ENCODE measurements at regions not wholly inside any gene's neighbourhood (a gene's known extent, or its start where the extent isn't known, plus 50 kb on each side); places are given as distances from the start of the nearest gene placed in this dataset.

- TF ChIP-seq EZH2 (IDR thresholded peaks at IDR 0.05; ENCODE audit: low read depth) (no peak), CTCF (conservative IDR thresholded peaks at IDR 0.05) (no peak)
- intact Hi-C loops (cut with micrococcal nuclease; ENCODE audit: unreplicated experiment): loop anchor here (2.0 kb wide), 1 partner anchor 57 kb away; no protein-coding TSS in a partner anchor
- Histone ChIP-seq H3K79me2 (ENCODE audit: low read depth) (no peaks in the 10 kb centered on the region), H3K27ac (no peak overlapping the region), H3K4me2 (no peak overlapping the region), H3K36me3 (ENCODE audit: low read depth) (no peaks in the 10 kb centered on the region), H4K20me1 (ENCODE audit: insufficient read depth) (no peaks in the 10 kb centered on the region), H2AFZ (no peak overlapping the region), H3K4me3 (no peak overlapping the region), H3K27me3 (ENCODE audit: insufficient read depth, low read depth) (no peaks in the 10 kb centered on the region), H3K4me1 (replicated peaks; ENCODE audit: insufficient read depth) (peaks cover 11% of the 10 kb centered on the region; the same call in 1 of the 2 replicates), H3K9me2 (ENCODE audit: insufficient read depth) (no peaks in the 10 kb centered on the region), H3K9me3 (ENCODE audit: insufficient read depth, low read depth) (no peaks in the 10 kb centered on the region), H3F3A (ENCODE audit: insufficient read depth, low read depth) (no peaks in the 10 kb centered on the region)
- CTCF ChIA-PET: no interaction called here
- no peak for DNase-seq
- POLR2A ChIA-PET (ENCODE audit: unreplicated experiment): no interaction called here
- no TSS peak for BruUV-seq (replicated peaks)
Measured at GRCh38 chr2:208985644-208986043, 438.2 kb upstream of the MAP2 start.

GRCh38 chr2:208990716-208991115, 433.1 kb upstream of the MAP2 start:
- H3K9me2 ChIP-seq (ENCODE audit: insufficient read depth): no peaks in the 10 kb centered on the region
- H3K36me3 ChIP-seq (ENCODE audit: low read depth): no peaks in the 10 kb centered on the region
- H2AFZ ChIP-seq: no peak overlapping the region
- CTCF ChIA-PET: no interaction called here
- H3F3A ChIP-seq (ENCODE audit: insufficient read depth, low read depth): no peaks in the 10 kb centered on the region
- no peak for DNase-seq
- no peak overlapping the region for H3K4me3 ChIP-seq
- POLR2A ChIA-PET (ENCODE audit: unreplicated experiment): no interaction called here
- no TSS peak for BruUV-seq (replicated peaks)
- intact Hi-C loops (cut with micrococcal nuclease; ENCODE audit: unreplicated experiment): no loop called here
- H3K9me3 ChIP-seq (ENCODE audit: insufficient read depth, low read depth): no peaks in the 10 kb centered on the region
- no peaks in the 10 kb centered on the region for H3K4me1 ChIP-seq (replicated peaks; ENCODE audit: insufficient read depth)
- no peak overlapping the region for H3K27ac ChIP-seq
- H3K27me3 ChIP-seq (ENCODE audit: insufficient read depth, low read depth): no peaks in the 10 kb centered on the region
- no peaks in the 10 kb centered on the region for H3K79me2 ChIP-seq (ENCODE audit: low read depth)
- H3K4me2 ChIP-seq: no peak overlapping the region
- no peaks in the 10 kb centered on the region for H4K20me1 ChIP-seq (ENCODE audit: insufficient read depth)
- TF ChIP-seq CTCF (conservative IDR thresholded peaks at IDR 0.05) (no peak), EZH2 (IDR thresholded peaks at IDR 0.05; ENCODE audit: low read depth) (no peak)

GRCh38 chr2:208999911-209000310, 423.9 kb upstream of the MAP2 start:
- POLR2A ChIA-PET (ENCODE audit: unreplicated experiment): no interaction called here
- no peaks in the 10 kb centered on the region for H3K9me3 ChIP-seq (ENCODE audit: insufficient read depth, low read depth)
- no peak overlapping the region for H2AFZ ChIP-seq
- CTCF ChIA-PET: no interaction called here
- H3K4me2 ChIP-seq: no peak overlapping the region
- H3K4me3 ChIP-seq: no peak overlapping the region
- H3K4me1 ChIP-seq (replicated peaks; ENCODE audit: insufficient read depth): no peaks in the 10 kb centered on the region
- BruUV-seq (replicated peaks): no TSS peak
- no peak overlapping the region for H3K27ac ChIP-seq
- H3K79me2 ChIP-seq (ENCODE audit: low read depth): no peaks in the 10 kb centered on the region
- no peaks in the 10 kb centered on the region for H3F3A ChIP-seq (ENCODE audit: insufficient read depth, low read depth)
- H4K20me1 ChIP-seq (ENCODE audit: insufficient read depth): no peaks in the 10 kb centered on the region
- H3K36me3 ChIP-seq (ENCODE audit: low read depth): no peaks in the 10 kb centered on the region
- intact Hi-C loops (cut with micrococcal nuclease; ENCODE audit: unreplicated experiment): no loop called here
- H3K9me2 ChIP-seq (ENCODE audit: insufficient read depth): no peaks in the 10 kb centered on the region
- no peaks in the 10 kb centered on the region for H3K27me3 ChIP-seq (ENCODE audit: insufficient read depth, low read depth)
- DNase-seq: no peak
- TF ChIP-seq EZH2 (IDR thresholded peaks at IDR 0.05; ENCODE audit: low read depth) (no peak), CTCF (conservative IDR thresholded peaks at IDR 0.05) (no peak)
